Type B pancreatic cell (in vitro differentiated cells): ENCODE measurements at regions not wholly inside any gene's neighbourhood (a gene's known extent, or its start where the extent isn't known, plus 50 kb on each side); places are given as distances from the start of the nearest gene placed in this dataset.

Experiments used
- DNase-seq: peaks from one replicate; pipeline ENCODE4 v3.0.0; 2021; ENCODE audit warnings: mixed read lengths; ENCODE audit not compliant: unreplicated experiment; ENCODE audit errors: extremely low spot score
- H3K27ac Mint-ChIP-seq: 2 replicates; pipeline ENCODE4 v1.8.0; 2021; ENCODE audit warnings: mild to moderate bottlenecking, mixed read lengths
- H3K27me3 Mint-ChIP-seq: 2 replicates; pipeline ENCODE4 v1.8.0; 2021; ENCODE audit warnings: mixed read lengths
- H3K36me3 Mint-ChIP-seq: 2 replicates; pipeline ENCODE4 v1.8.0; 2021; ENCODE audit warnings: mixed read lengths
- H3K4me1 Mint-ChIP-seq: one replicate; pipeline ENCODE4 v1.8.0; 2021; ENCODE audit warnings: mixed read lengths; ENCODE audit not compliant: unreplicated experiment
- H3K4me3 Mint-ChIP-seq: 2 replicates; pipeline ENCODE4 v1.8.0; 2021; ENCODE audit warnings: mild to moderate bottlenecking, mixed read lengths
- H3K9me3 Mint-ChIP-seq: 2 replicates; pipeline ENCODE4 v1.8.0; 2021; ENCODE audit warnings: mixed read lengths
- TF ChIP-seq, protein P1 (sequence below): fragments of 200-600 bp; sonication (generic); conservative IDR thresholded peaks from 2 replicates; pipeline ENCODE4 v1.5.0; 2021; ENCODE audit warnings: antibody characterized with exemption, mild to moderate bottlenecking

DNA sequence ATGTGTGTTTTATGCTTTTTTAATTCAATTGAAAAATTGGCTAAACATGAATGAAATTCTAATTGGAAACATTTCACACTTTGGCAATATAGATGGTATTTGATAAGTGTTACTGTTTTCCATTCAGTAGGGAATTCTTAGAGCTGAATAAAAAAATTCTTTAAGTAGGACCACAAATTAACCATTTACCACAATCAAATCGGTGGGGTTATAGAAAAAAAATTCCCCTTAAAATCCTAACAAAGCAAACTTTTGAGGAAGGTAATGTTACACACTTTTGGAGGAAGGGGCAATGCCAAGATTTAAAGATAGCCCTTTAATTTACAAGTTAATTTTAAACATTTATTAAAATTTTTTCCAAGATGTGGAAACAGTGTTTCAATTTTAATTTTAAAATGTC, 279.0 kb upstream of the FIGN start:
- TF ChIP-seq, protein P1, sequence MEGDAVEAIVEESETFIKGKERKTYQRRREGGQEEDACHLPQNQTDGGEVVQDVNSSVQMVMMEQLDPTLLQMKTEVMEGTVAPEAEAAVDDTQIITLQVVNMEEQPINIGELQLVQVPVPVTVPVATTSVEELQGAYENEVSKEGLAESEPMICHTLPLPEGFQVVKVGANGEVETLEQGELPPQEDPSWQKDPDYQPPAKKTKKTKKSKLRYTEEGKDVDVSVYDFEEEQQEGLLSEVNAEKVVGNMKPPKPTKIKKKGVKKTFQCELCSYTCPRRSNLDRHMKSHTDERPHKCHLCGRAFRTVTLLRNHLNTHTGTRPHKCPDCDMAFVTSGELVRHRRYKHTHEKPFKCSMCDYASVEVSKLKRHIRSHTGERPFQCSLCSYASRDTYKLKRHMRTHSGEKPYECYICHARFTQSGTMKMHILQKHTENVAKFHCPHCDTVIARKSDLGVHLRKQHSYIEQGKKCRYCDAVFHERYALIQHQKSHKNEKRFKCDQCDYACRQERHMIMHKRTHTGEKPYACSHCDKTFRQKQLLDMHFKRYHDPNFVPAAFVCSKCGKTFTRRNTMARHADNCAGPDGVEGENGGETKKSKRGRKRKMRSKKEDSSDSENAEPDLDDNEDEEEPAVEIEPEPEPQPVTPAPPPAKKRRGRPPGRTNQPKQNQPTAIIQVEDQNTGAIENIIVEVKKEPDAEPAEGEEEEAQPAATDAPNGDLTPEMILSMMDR = no peak
- H3K36me3 Mint-ChIP-seq = no peaks in the 10 kb centered on the region

DNA sequence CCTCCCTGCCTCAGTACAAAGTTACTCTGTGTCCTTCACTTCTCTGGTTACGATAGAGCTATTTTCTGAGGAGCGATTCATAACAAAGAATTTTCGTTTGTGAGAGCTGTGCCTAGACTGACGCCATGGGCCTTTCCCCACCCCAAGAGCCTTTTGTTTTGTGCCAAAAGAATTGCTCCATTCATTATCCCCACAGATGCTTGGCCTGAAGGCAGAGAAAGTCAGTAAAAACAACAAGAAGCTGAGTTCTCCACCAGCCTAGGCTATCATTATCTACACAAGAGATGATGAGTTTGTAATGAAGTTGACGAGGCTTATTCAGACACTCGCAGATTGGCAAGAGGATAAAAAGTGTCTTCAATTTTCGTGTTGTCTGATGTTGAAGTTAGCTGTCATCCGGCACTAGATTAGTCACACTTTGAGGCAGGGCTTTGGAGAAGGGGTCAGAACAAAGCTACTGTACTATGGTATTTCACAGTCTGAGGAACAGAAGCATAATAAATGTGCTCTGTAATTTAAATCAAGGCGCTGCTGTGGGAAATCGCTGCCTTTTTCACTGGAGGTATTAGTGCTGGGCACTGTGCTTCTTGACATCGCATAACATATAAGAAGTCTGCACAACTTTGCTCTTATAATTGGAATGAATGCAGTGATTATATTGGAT, 278.4 kb upstream of the FIGN start:
- peaks cover 13% of the 10 kb centered on the region for H3K27me3 Mint-ChIP-seq
- H3K4me3 Mint-ChIP-seq = peak overlapping the region; percentile 49
- H3K4me1 Mint-ChIP-seq = peaks cover 25% of the 10 kb centered on the region
- no peak for DNase-seq
- TF ChIP-seq, protein P1 = no peak
- H3K27ac Mint-ChIP-seq = peak overlapping the region; percentile 50
- H3K9me3 Mint-ChIP-seq = no peaks in the 10 kb centered on the region
- no peaks in the 10 kb centered on the region for H3K36me3 Mint-ChIP-seq

More for the DNA sequence above, 279.0 kb upstream of the FIGN start:
- H3K9me3 Mint-ChIP-seq = no peaks in the 10 kb centered on the region
- no peak for DNase-seq
- H3K4me3 Mint-ChIP-seq = no peak overlapping the region
- H3K27ac Mint-ChIP-seq = no peak overlapping the region
- H3K27me3 Mint-ChIP-seq = peaks cover 13% of the 10 kb centered on the region
- H3K4me1 Mint-ChIP-seq = peaks cover 22% of the 10 kb centered on the region

DNA sequence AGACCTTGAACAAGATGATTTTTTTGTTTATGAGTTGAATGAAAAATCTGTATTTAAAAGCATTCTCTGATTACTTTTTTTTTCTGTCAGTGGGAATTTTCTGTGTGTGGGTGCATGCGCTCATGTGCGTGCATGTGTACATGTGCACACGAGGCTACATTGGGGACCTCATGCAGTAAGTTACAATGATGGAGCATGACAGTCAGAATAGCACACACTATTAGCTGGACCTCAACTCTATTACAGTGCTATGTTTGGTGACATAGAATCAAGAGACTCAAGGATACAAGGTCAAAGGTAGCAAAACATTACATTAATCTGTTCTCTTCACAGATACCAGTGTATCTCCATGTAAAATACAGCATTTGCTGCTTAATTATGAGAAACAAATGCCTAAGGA, 276.8 kb upstream of the FIGN start:
- peaks cover 19% of the 10 kb centered on the region for H3K27me3 Mint-ChIP-seq
- H3K4me3 Mint-ChIP-seq = no peak overlapping the region
- H3K4me1 Mint-ChIP-seq = peaks cover 28% of the 10 kb centered on the region

DNA sequence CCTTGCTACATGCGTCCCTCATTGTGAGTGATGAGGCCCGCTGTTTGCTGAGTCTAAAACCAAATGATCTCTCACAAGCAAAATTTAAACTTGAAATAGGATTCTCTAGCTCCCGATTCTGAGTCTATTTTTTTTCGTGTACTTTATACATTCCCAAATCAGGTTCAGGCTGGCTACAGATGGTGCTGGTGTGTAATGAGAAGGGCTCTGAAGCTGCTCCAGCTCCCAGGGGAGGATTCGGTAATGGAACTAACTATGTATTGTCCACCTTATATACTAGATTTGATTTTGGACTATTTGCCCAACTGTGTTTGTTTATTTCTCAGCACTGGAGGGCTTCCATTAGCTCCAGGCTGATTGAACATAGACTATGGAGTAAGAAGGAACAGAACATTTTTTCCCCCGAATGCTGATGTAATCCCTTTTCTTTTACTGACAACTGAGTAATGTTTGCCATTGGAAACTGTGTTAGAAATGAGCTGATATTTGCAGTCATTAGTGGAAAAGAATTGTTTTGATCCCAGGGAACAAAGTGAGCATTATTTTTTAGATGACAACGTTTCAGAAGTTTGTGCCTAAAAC, 274.0 kb upstream of the FIGN start:
- H3K4me3 Mint-ChIP-seq = no peak overlapping the region
- TF ChIP-seq, protein P1 = no peak
- peaks cover 20% of the 10 kb centered on the region for H3K4me1 Mint-ChIP-seq
- no peaks in the 10 kb centered on the region for H3K36me3 Mint-ChIP-seq
- H3K9me3 Mint-ChIP-seq = no peaks in the 10 kb centered on the region
- H3K27ac Mint-ChIP-seq = no peak overlapping the region
- peaks cover 11% of the 10 kb centered on the region for H3K27me3 Mint-ChIP-seq
- no peak for DNase-seq

More for the DNA sequence above, 276.8 kb upstream of the FIGN start:
- Mint-ChIP-seq H3K36me3 (no peaks in the 10 kb centered on the region), H3K9me3 (no peaks in the 10 kb centered on the region), H3K27ac (no peak overlapping the region)
- no peak for DNase-seq
- TF ChIP-seq, protein P1 = no peak

DNA sequence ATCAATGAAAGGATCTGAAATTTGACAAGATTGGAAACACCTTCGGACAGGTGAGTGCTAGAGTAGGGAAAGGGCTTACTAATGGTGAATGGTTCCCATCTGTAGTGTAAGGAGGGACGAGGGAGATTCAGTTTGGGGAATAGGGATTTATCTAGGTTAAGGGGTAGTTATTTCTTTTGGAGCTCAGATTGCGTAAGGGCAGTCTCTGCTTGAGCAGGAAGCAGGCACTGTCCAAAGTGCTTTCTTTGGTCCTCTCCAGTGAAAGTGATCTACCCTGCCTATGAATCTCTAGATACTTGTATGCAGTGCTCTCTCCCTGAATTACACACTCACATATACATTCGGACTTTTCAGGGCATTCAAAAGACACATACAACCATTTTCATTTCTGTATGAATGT, 272.9 kb upstream of the FIGN start:
- TF ChIP-seq, protein P1 = no peak
- H3K4me3 Mint-ChIP-seq = no peak overlapping the region

More for the DNA sequence above, 272.9 kb upstream of the FIGN start:
- Mint-ChIP-seq H3K27ac (no peak overlapping the region), H3K36me3 (no peaks in the 10 kb centered on the region), H3K27me3 (peaks cover 11% of the 10 kb centered on the region), H3K4me1 (peaks cover 10% of the 10 kb centered on the region), H3K9me3 (no peaks in the 10 kb centered on the region)
- DNase-seq = no peak
